H9 (cell line): ENCODE measurements at regions not wholly inside any gene's neighbourhood (a gene's known extent, or its start where the extent isn't known, plus 50 kb on each side); places are given as distances from the start of the nearest gene placed in this dataset.

Experiments
- DNase-seq: peaks from one replicate; pipeline ENCODE4 v3.0.0-alpha.2; 2017
- H2AFZ ChIP-seq: one replicate; pipeline ENCODE4 v1.6.1; 2013; ENCODE audit warnings: mild to moderate bottlenecking, low read length, control low read depth, moderate library complexity
- H2AK5ac ChIP-seq: 2 replicates; pipeline ENCODE4 v1.6.1; 2013; ENCODE audit warnings: low read length, control low read depth, mixed read lengths; ENCODE audit not compliant: insufficient read length
- H2BK120ac ChIP-seq: one replicate; pipeline ENCODE4 v1.6.1; 2013; ENCODE audit warnings: low read depth, mild to moderate bottlenecking, low read length, control low read depth, inconsistent platforms; ENCODE audit not compliant: poor library complexity, severe bottlenecking
- H2BK12ac ChIP-seq: 2 replicates; pipeline ENCODE4 v1.6.1; 2013; ENCODE audit warnings: low read length, control low read depth, mixed read lengths, low read depth; ENCODE audit not compliant: insufficient read length
- H2BK15ac ChIP-seq: 2 replicates; pipeline ENCODE4 v1.6.1; 2013; ENCODE audit warnings: low read depth, low read length, control low read depth
- H2BK20ac ChIP-seq: one replicate; pipeline ENCODE4 v1.6.1; 2013; ENCODE audit warnings: low read depth, mild to moderate bottlenecking, low read length, control low read depth, inconsistent platforms; ENCODE audit not compliant: poor library complexity, severe bottlenecking
- H2BK5ac ChIP-seq: 2 replicates; pipeline ENCODE4 v1.6.1; 2013; ENCODE audit warnings: low read length, control low read depth, mixed read lengths; ENCODE audit not compliant: insufficient read length
- H3K14ac ChIP-seq: 2 replicates; pipeline ENCODE4 v1.6.1; 2013; ENCODE audit warnings: low read length, control low read depth; ENCODE audit not compliant: insufficient read depth
- H3K18ac ChIP-seq: 2 replicates; pipeline ENCODE4 v1.6.1; 2013; ENCODE audit warnings: low read depth, mild to moderate bottlenecking, mixed read lengths, low read length, control low read depth; ENCODE audit not compliant: insufficient read length
- H3K23ac ChIP-seq: 2 replicates; pipeline ENCODE4 v1.6.1; 2013; ENCODE audit warnings: low read length, control low read depth, mixed read lengths, low read depth; ENCODE audit not compliant: insufficient read length
- H3K23me2 ChIP-seq: 2 replicates; pipeline ENCODE4 v1.6.1; 2013; ENCODE audit warnings: low read depth, mild to moderate bottlenecking, mixed read lengths, low read length, control low read depth; ENCODE audit not compliant: insufficient read length, poor library complexity, severe bottlenecking
- H3K27ac ChIP-seq: 2 replicates; pipeline ENCODE4 v1.5.1; 2013; ENCODE audit warnings: low read length, control low read depth, mixed read lengths, low read depth; ENCODE audit not compliant: insufficient read length
- H3K27me3 ChIP-seq: 2 replicates; pipeline ENCODE4 v1.6.1; 2013; ENCODE audit warnings: low read length, control low read depth, inconsistent platforms; ENCODE audit not compliant: insufficient read depth
- H3K4ac ChIP-seq: 2 replicates; pipeline ENCODE4 v1.6.1; 2013; ENCODE audit warnings: low read depth, mild to moderate bottlenecking, control low read depth, inconsistent platforms, low read length, moderate library complexity
- H3K4me1 ChIP-seq: 2 replicates; pipeline ENCODE4 v1.6.1; 2013; ENCODE audit warnings: low read length, control low read depth, inconsistent platforms; ENCODE audit not compliant: insufficient read depth
- H3K4me2 ChIP-seq: 2 replicates; pipeline ENCODE4 v1.6.1; 2013; ENCODE audit warnings: low read length, control low read depth, mixed read lengths; ENCODE audit not compliant: insufficient read length, insufficient read depth
- H3K56ac ChIP-seq: 2 replicates; pipeline ENCODE4 v1.6.1; 2013; ENCODE audit warnings: low read depth, mild to moderate bottlenecking, mixed read lengths, low read length, control low read depth; ENCODE audit not compliant: insufficient read length
- H3K79me1 ChIP-seq: 2 replicates; pipeline ENCODE4 v1.6.1; 2013; ENCODE audit warnings: low read depth, mild to moderate bottlenecking, moderate library complexity, low read length, control low read depth, inconsistent platforms; ENCODE audit not compliant: insufficient read depth, poor library complexity, severe bottlenecking
- H3K79me2 ChIP-seq: 2 replicates; pipeline ENCODE4 v1.6.1; 2013; ENCODE audit warnings: low read length, control low read depth, inconsistent platforms; ENCODE audit not compliant: insufficient read depth
- H3K9ac ChIP-seq: 2 replicates; pipeline ENCODE4 v1.6.1; 2013; ENCODE audit warnings: low read length, control low read depth, mixed read lengths; ENCODE audit not compliant: insufficient read length; ENCODE audit errors: extremely low read depth
- H3K9me3 ChIP-seq: one replicate; pipeline ENCODE4 v1.6.1; 2013; ENCODE audit warnings: low read depth, low read length, inconsistent platforms; ENCODE audit not compliant: control insufficient read depth
- H3T11ph ChIP-seq: one replicate; pipeline ENCODE4 v1.6.1; 2013; ENCODE audit warnings: mild to moderate bottlenecking, low read length, control low read depth, inconsistent platforms
- H4K20me1 ChIP-seq: one replicate; pipeline ENCODE4 v1.6.1; 2013; ENCODE audit not compliant: control insufficient read depth, insufficient read length, insufficient read depth
- H4K5ac ChIP-seq: 2 replicates; pipeline ENCODE4 v1.6.1; 2013; ENCODE audit warnings: low read depth, mild to moderate bottlenecking, mixed read lengths, low read length, control low read depth; ENCODE audit not compliant: insufficient read length
- H4K8ac ChIP-seq: replicated peaks from 2 replicates; pipeline ENCODE4 v1.6.1; 2013; ENCODE audit warnings: low read length, control low read depth, mixed read lengths, low read depth; ENCODE audit not compliant: insufficient read length
- H4K91ac ChIP-seq: 2 replicates; pipeline ENCODE4 v1.6.1; 2013; ENCODE audit warnings: low read depth, mild to moderate bottlenecking, moderate library complexity, mixed read lengths, low read length, control low read depth; ENCODE audit not compliant: insufficient read length
- H3K27ac Mint-ChIP-seq, 3 experiments: 2 replicates in 2 of 3; 3 replicates in 1 of 3; pipeline ENCODE4 v1.8.0; 2020 to 2021; ENCODE audit warnings: mixed read lengths in 3 of 3, mild to moderate bottlenecking in 1 of 3, moderate library complexity in 1 of 3
- H3K27me3 Mint-ChIP-seq: 2 replicates; pipeline ENCODE4 v1.8.0; 2021; ENCODE audit warnings: low read depth, mild to moderate bottlenecking, moderate library complexity, mixed read lengths
- H3K36me3 Mint-ChIP-seq, 3 experiments: 2 replicates in 2 of 3; 3 replicates in 1 of 3; pipeline ENCODE4 v1.8.0; 2020 to 2021; ENCODE audit warnings: low read depth in 3 of 3, mixed read lengths in 3 of 3; ENCODE audit not compliant: insufficient read depth in 1 of 3
- H3K4me1 Mint-ChIP-seq, 2 experiments: 2 replicates each; pipeline ENCODE4 v1.8.0; 2020; ENCODE audit warnings: mixed read lengths in 2 of 2
- H3K4me3 Mint-ChIP-seq, 2 experiments: 2 replicates in 1 of 2; 3 replicates in 1 of 2; pipeline ENCODE4 v1.8.0; 2020 to 2021; ENCODE audit warnings: mild to moderate bottlenecking in 2 of 2, mixed read lengths in 2 of 2, moderate library complexity in 1 of 2
- H3K9me3 Mint-ChIP-seq, 2 experiments: 2 replicates in 1 of 2; 3 replicates in 1 of 2; pipeline ENCODE4 v1.8.0; 2020; ENCODE audit warnings: mild to moderate bottlenecking in 2 of 2, mixed read lengths in 2 of 2, moderate library complexity in 1 of 2
- CTCF ChIP-seq: fragments of 200-600 bp; sonication (generic); conservative IDR thresholded peaks from 3 replicates; pipeline ENCODE4 v1.8.0; 2021; ENCODE audit warnings: antibody characterized with exemption, mild to moderate bottlenecking
- WGBS: extraction: QIAGEN DNeasy Blood & Tissue Kit; methylation state at CpG from one replicate; pipeline ENCODE4 v1.1.7; 2013; ENCODE audit warnings: missing lambda C conversion rate, low lambda C conversion rate, mixed read lengths; ENCODE audit not compliant: insufficient read length; ENCODE audit errors: extremely low coverage; 5-methylcytosine and 5-hydroxymethylcytosine counted together

GRCh38 chr4:125986307-125986706, 671.6 kb downstream of the FAT4 start:
- H3K56ac ChIP-seq: no peak overlapping the region
- H3K79me2 ChIP-seq: no peaks in the 10 kb centered on the region
- H4K91ac ChIP-seq: no peak overlapping the region
- H3K4me3 Mint-ChIP-seq: no peak overlapping the region
- no CpG with 5 or more reads among the region's 7 CpGs for WGBS
- H2BK120ac ChIP-seq: no peak overlapping the region
- H2BK20ac ChIP-seq: no peak overlapping the region
- TF ChIP-seq CTCF: no peak
- H3K79me1 ChIP-seq: no peaks in the 10 kb centered on the region
- H3K23ac ChIP-seq: no peak overlapping the region
- no peak overlapping the region for H4K5ac ChIP-seq
- H4K8ac ChIP-seq: no peak overlapping the region
- H2AK5ac ChIP-seq: no peak overlapping the region
- H3K9me3 ChIP-seq: no peaks in the 10 kb centered on the region
- H2BK12ac ChIP-seq: no peak overlapping the region
- H3K4ac ChIP-seq: no peak overlapping the region
- H3K4me2 ChIP-seq: no peak overlapping the region
- no peaks in the 10 kb centered on the region for H3K9me3 Mint-ChIP-seq
- peaks cover 8 to 11% of the 10 kb centered on the region in 2 experiments for H3K4me1 Mint-ChIP-seq
- no peak for DNase-seq
- no peak overlapping the region for H2BK15ac ChIP-seq
- H3K18ac ChIP-seq: no peak overlapping the region
- H3K14ac ChIP-seq: no peak overlapping the region
- H3K27me3 ChIP-seq: no peaks in the 10 kb centered on the region
- no peak overlapping the region for H3T11ph ChIP-seq
- H3K9ac ChIP-seq: no peak overlapping the region
- H3K36me3 Mint-ChIP-seq: no peaks in the 10 kb centered on the region; a peak in 1 of 7 replicates
- H3K27ac ChIP-seq: no peak overlapping the region
- H4K20me1 ChIP-seq: no peaks in the 10 kb centered on the region
- H3K4me1 ChIP-seq: no peaks in the 10 kb centered on the region
- H2BK5ac ChIP-seq: no peak overlapping the region
- no peaks in the 10 kb centered on the region for H3K23me2 ChIP-seq
- no peaks in the 10 kb centered on the region for H3K27me3 Mint-ChIP-seq
- H3K27ac Mint-ChIP-seq: no peak overlapping the region
- no peak overlapping the region for H2AFZ ChIP-seq
